WTC11 (cell line): ENCODE measurements at regions not wholly inside any gene's neighbourhood (a gene's known extent, or its start where the extent isn't known, plus 50 kb on each side); places are given as distances from the start of the nearest gene placed in this dataset.

Experiments
- CTCF ChIP-seq: fragments of 200-600 bp; IDR thresholded peaks from 2 replicates; pipeline ENCODE4 v1.8.0; 2022; ENCODE audit warnings: antibody characterized with exemption
- JAZF1 ChIP-seq: fragments of 250-450 bp; sonication (Bioruptor Pico); IDR thresholded peaks from 2 replicates; pipeline ENCODE4 v1.9.0; 2021; ENCODE audit warnings: moderate library complexity, mild to moderate bottlenecking, inconsistent platforms
- TF ChIP-seq, protein P1 (sequence below): sonication (generic); formaldehyde crosslinking; IDR thresholded peaks from 2 replicates; pipeline ENCODE4 v1.8.1; 2023; ENCODE audit warnings: mild to moderate bottlenecking, missing genetic modification reagents, borderline replicate concordance

DNA sequence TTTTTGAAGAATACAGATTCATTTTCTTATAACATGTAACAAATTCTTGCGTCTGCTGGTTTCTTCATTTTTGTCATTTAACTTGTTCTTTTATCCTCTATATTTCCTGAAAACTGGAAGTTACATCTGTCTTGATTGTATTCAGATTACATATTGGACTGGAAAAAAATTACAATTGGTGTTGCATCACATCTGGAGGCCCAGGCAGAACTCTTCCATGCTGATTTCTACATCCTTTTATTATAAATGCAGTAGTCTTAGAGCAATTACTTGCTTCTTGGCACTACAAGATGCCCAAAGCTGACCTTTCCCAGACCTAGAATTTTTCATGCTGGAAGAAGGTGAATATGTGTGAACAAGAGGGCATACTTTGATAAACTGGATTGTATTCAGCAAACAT is 460.9 kb upstream of the CNTNAP2 start:
- TF ChIP-seq CTCF (no peak), JAZF1 (CRISPR knock-in tag) (no peak)
- TF ChIP-seq, protein P1, sequence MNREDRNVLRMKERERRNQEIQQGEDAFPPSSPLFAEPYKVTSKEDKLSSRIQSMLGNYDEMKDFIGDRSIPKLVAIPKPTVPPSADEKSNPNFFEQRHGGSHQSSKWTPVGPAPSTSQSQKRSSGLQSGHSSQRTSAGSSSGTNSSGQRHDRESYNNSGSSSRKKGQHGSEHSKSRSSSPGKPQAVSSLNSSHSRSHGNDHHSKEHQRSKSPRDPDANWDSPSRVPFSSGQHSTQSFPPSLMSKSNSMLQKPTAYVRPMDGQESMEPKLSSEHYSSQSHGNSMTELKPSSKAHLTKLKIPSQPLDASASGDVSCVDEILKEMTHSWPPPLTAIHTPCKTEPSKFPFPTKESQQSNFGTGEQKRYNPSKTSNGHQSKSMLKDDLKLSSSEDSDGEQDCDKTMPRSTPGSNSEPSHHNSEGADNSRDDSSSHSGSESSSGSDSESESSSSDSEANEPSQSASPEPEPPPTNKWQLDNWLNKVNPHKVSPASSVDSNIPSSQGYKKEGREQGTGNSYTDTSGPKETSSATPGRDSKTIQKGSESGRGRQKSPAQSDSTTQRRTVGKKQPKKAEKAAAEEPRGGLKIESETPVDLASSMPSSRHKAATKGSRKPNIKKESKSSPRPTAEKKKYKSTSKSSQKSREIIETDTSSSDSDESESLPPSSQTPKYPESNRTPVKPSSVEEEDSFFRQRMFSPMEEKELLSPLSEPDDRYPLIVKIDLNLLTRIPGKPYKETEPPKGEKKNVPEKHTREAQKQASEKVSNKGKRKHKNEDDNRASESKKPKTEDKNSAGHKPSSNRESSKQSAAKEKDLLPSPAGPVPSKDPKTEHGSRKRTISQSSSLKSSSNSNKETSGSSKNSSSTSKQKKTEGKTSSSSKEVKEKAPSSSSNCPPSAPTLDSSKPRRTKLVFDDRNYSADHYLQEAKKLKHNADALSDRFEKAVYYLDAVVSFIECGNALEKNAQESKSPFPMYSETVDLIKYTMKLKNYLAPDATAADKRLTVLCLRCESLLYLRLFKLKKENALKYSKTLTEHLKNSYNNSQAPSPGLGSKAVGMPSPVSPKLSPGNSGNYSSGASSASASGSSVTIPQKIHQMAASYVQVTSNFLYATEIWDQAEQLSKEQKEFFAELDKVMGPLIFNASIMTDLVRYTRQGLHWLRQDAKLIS: no peak
